ENCODE measurements at regions not wholly inside any gene's neighbourhood (a gene's known extent, or its start where the extent isn't known, plus 50 kb on each side); places are given as distances from the start of the nearest gene placed in this dataset.
"Not testable (repeated sequence)": the region's sequence is repeated elsewhere in the genome, so short reads cannot be mapped to it uniquely, and the experiment has no call there.

DNA sequence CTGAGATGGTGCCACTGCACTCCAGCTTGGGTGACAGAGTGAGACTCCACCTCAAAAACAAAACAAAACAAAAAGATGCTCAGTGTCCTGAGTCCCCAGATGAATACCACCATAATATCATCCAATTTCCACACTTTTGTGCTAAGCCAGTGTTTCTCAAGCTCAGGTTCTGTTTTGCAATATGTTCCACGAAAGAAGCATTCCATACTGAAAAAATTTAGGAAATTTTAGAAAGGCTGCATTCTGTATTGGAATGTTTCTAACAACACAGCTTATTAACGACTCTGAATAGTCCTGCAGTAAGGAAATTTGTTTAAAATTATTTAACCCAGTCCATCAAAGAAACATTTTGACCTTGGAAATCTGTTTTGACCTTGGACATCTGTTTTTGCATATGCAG lies 142.4 kb downstream of the EPC1 start:
- DNase-seq: no peak
- H3K9me3 ChIP-seq: no peaks in the 10 kb centered on the region
- no peaks in the 10 kb centered on the region for H3K36me3 ChIP-seq
- no peak overlapping the region for H3K4me3 ChIP-seq
- TF ChIP-seq, protein P1, sequence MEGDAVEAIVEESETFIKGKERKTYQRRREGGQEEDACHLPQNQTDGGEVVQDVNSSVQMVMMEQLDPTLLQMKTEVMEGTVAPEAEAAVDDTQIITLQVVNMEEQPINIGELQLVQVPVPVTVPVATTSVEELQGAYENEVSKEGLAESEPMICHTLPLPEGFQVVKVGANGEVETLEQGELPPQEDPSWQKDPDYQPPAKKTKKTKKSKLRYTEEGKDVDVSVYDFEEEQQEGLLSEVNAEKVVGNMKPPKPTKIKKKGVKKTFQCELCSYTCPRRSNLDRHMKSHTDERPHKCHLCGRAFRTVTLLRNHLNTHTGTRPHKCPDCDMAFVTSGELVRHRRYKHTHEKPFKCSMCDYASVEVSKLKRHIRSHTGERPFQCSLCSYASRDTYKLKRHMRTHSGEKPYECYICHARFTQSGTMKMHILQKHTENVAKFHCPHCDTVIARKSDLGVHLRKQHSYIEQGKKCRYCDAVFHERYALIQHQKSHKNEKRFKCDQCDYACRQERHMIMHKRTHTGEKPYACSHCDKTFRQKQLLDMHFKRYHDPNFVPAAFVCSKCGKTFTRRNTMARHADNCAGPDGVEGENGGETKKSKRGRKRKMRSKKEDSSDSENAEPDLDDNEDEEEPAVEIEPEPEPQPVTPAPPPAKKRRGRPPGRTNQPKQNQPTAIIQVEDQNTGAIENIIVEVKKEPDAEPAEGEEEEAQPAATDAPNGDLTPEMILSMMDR (IDR thresholded peaks at IDR 0.05): no peak
- no peak for ATAC-seq
- H3K4me1 ChIP-seq: peaks cover 2% of the 10 kb centered on the region
- H3K27ac ChIP-seq: no peak overlapping the region
- H3K27me3 ChIP-seq: no peaks in the 10 kb centered on the region
- intact Hi-C loops (cut with DNase I): no loop called here

DNA sequence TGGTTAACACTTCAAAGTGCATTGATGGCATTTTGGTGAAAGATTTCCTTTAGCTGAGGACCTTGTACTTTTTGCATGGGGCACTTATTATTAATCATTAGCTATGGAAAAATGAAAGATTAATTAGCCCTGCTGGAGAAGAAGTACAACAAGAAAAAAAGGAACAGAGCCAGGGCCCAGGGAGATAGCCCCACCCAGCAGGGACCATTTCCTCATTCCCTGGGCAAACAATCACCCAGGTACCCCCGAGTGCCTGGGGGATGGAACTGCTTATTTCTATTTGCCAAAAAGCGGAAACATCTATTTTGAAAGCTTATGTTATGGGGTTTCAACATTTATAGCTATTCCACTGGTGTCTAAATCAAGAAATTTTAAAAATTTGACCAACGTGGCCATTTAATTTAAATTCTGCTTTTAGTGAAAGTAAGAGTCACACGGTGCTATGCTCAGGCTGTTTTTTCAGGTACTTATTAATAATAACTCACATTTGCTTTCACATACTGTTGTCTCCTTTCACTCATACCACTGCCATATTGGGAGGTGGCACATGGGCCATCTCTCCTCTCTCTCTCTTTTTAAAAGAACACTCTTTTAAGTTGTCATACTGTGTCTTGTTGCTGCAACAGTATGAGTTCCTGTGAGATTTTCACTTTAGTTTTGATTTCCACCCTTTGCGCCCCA lies 143.6 kb upstream of the KIF5B start:
- ATAC-seq: peak; percentile 92
- Histone ChIP-seq H3K4me1 (peaks cover 6% of the 10 kb centered on the region), H3K9me3 (no peaks in the 10 kb centered on the region), H3K27ac (no peak overlapping the region), H3K36me3 (no peaks in the 10 kb centered on the region), H3K27me3 (no peaks in the 10 kb centered on the region), H3K4me3 (no peak overlapping the region)
- no peak for DNase-seq
- TF ChIP-seq, protein P1 (IDR thresholded peaks at IDR 0.05): no peak
- intact Hi-C loops (cut with DNase I): no loop called here

DNA sequence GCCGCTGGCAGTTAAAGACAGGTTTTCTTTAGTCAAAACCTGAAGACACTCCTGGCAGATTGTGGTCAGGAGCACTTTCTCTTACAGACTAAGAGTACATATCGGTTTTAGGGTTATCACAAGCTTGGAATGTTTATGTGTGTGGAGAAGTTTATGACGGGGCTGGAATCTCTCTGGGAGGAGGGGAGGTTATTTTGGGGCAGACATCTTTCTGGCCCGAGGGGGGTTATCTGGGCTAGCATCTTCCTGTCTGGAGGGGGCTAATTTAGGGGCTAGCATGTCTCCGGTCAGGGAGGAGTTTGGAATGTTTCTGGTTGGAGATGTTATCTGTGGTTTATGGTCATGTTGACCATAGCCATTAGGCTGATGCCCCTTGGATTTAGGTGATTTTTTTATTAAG lies 141.2 kb upstream of the KIF5B start:
- TF ChIP-seq, protein P1 (IDR thresholded peaks at IDR 0.05): no peak
- no peaks in the 10 kb centered on the region for H3K27me3 ChIP-seq
- H3K36me3 ChIP-seq: no peaks in the 10 kb centered on the region
- ATAC-seq (no peak), DNase-seq (no peak)
- no peaks in the 10 kb centered on the region for H3K9me3 ChIP-seq
- no peak overlapping the region for H3K27ac ChIP-seq
- intact Hi-C loops (cut with DNase I): no loop called here
- H3K4me1 ChIP-seq: peaks cover 6% of the 10 kb centered on the region
- H3K4me3 ChIP-seq: no peak overlapping the region

DNA sequence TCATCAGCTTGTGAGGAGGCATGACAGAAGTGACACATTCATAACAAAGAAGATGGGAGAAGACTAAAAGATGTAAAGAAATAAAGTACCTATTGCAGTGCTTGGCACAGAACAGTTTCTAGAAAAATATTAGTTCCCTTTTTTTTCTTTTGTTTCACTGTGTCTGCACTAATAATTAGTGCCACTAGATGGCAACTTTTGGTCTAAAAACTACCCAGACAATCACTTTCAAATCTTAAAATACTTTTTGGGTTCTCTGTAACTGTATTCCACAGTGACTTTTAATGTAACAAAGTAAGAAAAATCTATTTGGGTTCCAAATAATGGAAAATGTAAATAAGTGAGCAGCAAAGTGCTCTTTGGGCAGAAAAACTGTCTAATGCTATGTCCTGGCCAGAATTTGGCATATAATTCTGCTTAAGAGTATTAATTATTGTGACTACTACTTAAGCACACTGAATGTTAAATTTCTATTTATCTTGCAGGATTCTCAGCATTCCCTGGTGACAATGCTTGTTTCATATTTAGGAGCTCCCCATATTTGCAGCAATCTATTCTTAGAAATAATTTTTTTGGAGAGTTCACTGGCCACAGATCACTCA lies 134.8 kb upstream of the KIF5B start:
- Histone ChIP-seq H3K9me3 (no peaks in the 10 kb centered on the region), H3K27ac (no peak overlapping the region), H3K36me3 (no peaks in the 10 kb centered on the region), H3K4me3 (no peak overlapping the region), H3K4me1 (peaks cover 3% of the 10 kb centered on the region), H3K27me3 (no peaks in the 10 kb centered on the region)
- TF ChIP-seq, protein P1 (IDR thresholded peaks at IDR 0.05): peak; percentile 82
- DNase-seq (no peak), ATAC-seq (peak; percentile 73)
- intact Hi-C loops (cut with DNase I): no loop called here

DNA sequence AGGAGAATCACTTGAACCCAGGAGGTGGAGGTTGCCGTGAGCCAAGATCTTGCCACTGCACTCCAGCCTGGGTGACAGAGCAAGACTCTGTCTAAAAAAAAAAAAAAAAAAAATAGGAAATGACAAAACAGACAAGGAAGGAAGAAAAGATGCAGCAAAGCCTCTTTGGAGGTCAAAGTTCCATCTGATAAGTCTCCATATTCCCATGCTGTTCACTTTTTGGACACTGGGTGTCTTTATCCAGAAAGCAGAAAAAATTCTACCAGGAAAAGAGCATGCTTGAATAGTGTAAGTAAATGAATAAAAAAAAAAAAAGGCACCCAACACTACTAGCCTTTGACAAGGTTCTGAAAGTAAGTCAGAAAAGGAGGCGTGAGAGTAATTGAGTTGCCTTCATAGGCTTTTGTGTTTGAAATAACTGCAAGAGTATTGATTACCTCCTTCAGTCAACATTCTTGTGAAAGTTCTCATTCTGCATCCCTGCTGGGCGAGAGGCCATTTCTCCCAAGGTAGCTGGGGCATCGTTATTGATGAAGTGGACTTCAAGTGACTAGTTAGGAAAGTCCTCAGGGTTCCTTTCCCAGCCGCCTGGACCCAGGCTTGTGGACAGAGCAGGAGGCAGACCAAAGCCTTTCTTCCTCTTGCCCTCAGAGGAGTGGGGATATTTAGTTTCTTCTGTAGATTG lies 133.3 kb upstream of the KIF5B start:
- no peaks in the 10 kb centered on the region for H3K36me3 ChIP-seq
- intact Hi-C loops (cut with DNase I): no loop called here
- no peak overlapping the region for H3K27ac ChIP-seq
- no peaks in the 10 kb centered on the region for H3K27me3 ChIP-seq
- no peak overlapping the region for H3K4me3 ChIP-seq
- H3K9me3 ChIP-seq: no peaks in the 10 kb centered on the region
- ATAC-seq: peak; percentile 68
- TF ChIP-seq, protein P1 (IDR thresholded peaks at IDR 0.05): peak; percentile 25
- DNase-seq: no peak
- peaks cover 3% of the 10 kb centered on the region for H3K4me1 ChIP-seq

DNA sequence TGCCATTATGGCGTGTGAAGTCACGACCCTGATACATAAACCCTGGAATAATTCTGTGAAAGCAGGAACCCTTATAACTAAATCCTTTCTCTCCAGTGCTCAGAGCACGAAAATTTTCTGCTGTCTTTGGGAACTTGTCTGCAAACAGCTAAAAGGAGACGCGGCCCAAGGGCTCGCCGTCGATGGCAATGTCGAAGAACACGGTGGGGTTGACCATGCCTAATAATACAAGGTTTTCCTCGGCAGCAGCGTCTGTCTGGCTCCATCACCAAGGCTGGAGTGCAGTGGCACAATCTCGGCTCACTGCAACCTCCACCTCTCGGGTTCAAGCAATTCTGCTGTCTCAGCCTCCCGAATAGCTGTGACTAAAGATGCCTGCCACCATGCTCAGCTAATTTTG lies 132.4 kb upstream of the KIF5B start:
- H3K27ac ChIP-seq; intact Hi-C loops (cut with DNase I); H3K36me3 ChIP-seq; H3K4me3 ChIP-seq; DNase-seq; H3K27me3 ChIP-seq; H3K4me1 ChIP-seq; ATAC-seq; H3K9me3 ChIP-seq: not testable (repeated sequence)

Data from upper lobe of right lung (tissue), 1 donor.